HG02884 (cell line): ENCODE measurements at regions not wholly inside any gene's neighbourhood (a gene's known extent, or its start where the extent isn't known, plus 50 kb on each side); places are given as distances from the start of the nearest gene placed in this dataset.

Experiments used
- ATAC-seq: cut with Tn5 transposase; IDR thresholded peaks from one replicate; pipeline ENCODE4 v1.9.1; 2021; ENCODE audit warnings: mild to moderate bottlenecking, moderate library complexity; ENCODE audit not compliant: unreplicated experiment

- ATAC-seq: no peak
Measured at GRCh38 chr7:3229904-3230470, 71.1 kb upstream of the SDK1 start.

GRCh38 chr7:3230908-3231307 is 70.1 kb upstream of the SDK1 start:
- no peak for ATAC-seq

GRCh38 chr7:3232228-3232627 is 68.8 kb upstream of the SDK1 start:
- ATAC-seq: no peak

GRCh38 chr7:3233301-3233700 is 67.8 kb upstream of the SDK1 start:
- ATAC-seq: no peak

- no peak for ATAC-seq
Measured at GRCh38 chr7:3234051-3234450, 67.0 kb upstream of the SDK1 start.

GRCh38 chr7:3234851-3235250 is 66.2 kb upstream of the SDK1 start:
- ATAC-seq: no peak

GRCh38 chr7:3235322-3235721 is 65.7 kb upstream of the SDK1 start:
- ATAC-seq: no peak

- ATAC-seq: no peak
Measured at GRCh38 chr7:3236268-3236667, 64.8 kb upstream of the SDK1 start.

- ATAC-seq: no peak
Measured at GRCh38 chr7:3238525-3239210, 62.4 kb upstream of the SDK1 start.

- ATAC-seq: no peak
Measured at GRCh38 chr7:3239291-3239691, 61.8 kb upstream of the SDK1 start.

GRCh38 chr7:3240826-3241430 is 60.1 kb upstream of the SDK1 start:
- ATAC-seq: no peak

GRCh38 chr7:3241686-3242258 is 59.3 kb upstream of the SDK1 start:
- ATAC-seq: no peak

- no peak for ATAC-seq
Measured at GRCh38 chr7:3242398-3242972, 58.6 kb upstream of the SDK1 start.

- no peak for ATAC-seq
Measured at GRCh38 chr7:3243256-3243655, 57.8 kb upstream of the SDK1 start.

- no peak for ATAC-seq
Measured at GRCh38 chr7:3243680-3244079, 57.4 kb upstream of the SDK1 start.

- no peak for ATAC-seq
Measured at GRCh38 chr7:3244241-3244814, 56.7 kb upstream of the SDK1 start.

- ATAC-seq: no peak
Measured at GRCh38 chr7:3245077-3245476, 56.0 kb upstream of the SDK1 start.

- ATAC-seq: no peak
Measured at GRCh38 chr7:3245721-3246120, 55.3 kb upstream of the SDK1 start.

GRCh38 chr7:3246127-3246526 is 54.9 kb upstream of the SDK1 start:
- ATAC-seq: no peak

GRCh38 chr7:3246651-3247050 is 54.4 kb upstream of the SDK1 start:
- ATAC-seq: no peak

GRCh38 chr7:3250725-3251124 is 50.3 kb upstream of the SDK1 start:
- ATAC-seq: no peak
